ENCODE measurements at regions not wholly inside any gene's neighbourhood (a gene's known extent, or its start where the extent isn't known, plus 50 kb on each side); places are given as distances from the start of the nearest gene placed in this dataset.

- Histone ChIP-seq H3K4me1 (peaks cover 4% of the 10 kb centered on the region), H3K36me3 (no peaks in the 10 kb centered on the region), H3K27ac (replicated peaks) (no peak overlapping the region), H3K4me3 (no peak overlapping the region), H3K27me3 (ENCODE audit: low read depth) (peaks cover 16% of the 10 kb centered on the region), H3K9me3 (replicated peaks) (no peaks in the 10 kb centered on the region)
- intact Hi-C loops (cut with micrococcal nuclease) = no loop called here
- no peak for TF ChIP-seq CTCF (IDR thresholded peaks at IDR 0.05; ENCODE audit: borderline replicate concordance)
- no peak for DNase-seq
Measured at GRCh38 chr6:168381726-168382458, 59.1 kb upstream of the SMOC2 start.

- DNase-seq = no peak
- H3K27me3 ChIP-seq (ENCODE audit: low read depth) = peaks cover 16% of the 10 kb centered on the region
- no peaks in the 10 kb centered on the region for H3K9me3 ChIP-seq (replicated peaks)
- no peaks in the 10 kb centered on the region for H3K36me3 ChIP-seq
- intact Hi-C loops (cut with micrococcal nuclease) = no loop called here
- TF ChIP-seq CTCF (IDR thresholded peaks at IDR 0.05; ENCODE audit: borderline replicate concordance) = no peak
- peaks cover 4% of the 10 kb centered on the region for H3K4me1 ChIP-seq
- H3K4me3 ChIP-seq = no peak overlapping the region
- no peak overlapping the region for H3K27ac ChIP-seq (replicated peaks)
Measured at GRCh38 chr6:168383062-168383854, 57.7 kb upstream of the SMOC2 start.

GRCh38 chr6:168384045-168385036 is 56.6 kb upstream of the SMOC2 start:
- no peaks in the 10 kb centered on the region for H3K36me3 ChIP-seq
- H3K27me3 ChIP-seq (ENCODE audit: low read depth) = peaks cover 20% of the 10 kb centered on the region
- peak overlapping the region; percentile 4 for H3K4me3 ChIP-seq
- peaks cover 4% of the 10 kb centered on the region for H3K4me1 ChIP-seq
- DNase-seq = no peak
- intact Hi-C loops (cut with micrococcal nuclease) = no loop called here
- H3K27ac ChIP-seq (replicated peaks) = peak overlapping the region; percentile 39
- H3K9me3 ChIP-seq (replicated peaks) = no peaks in the 10 kb centered on the region
- TF ChIP-seq CTCF (IDR thresholded peaks at IDR 0.05; ENCODE audit: borderline replicate concordance) = no peak

- H3K4me3 ChIP-seq = peak overlapping the region; percentile 4
- no peaks in the 10 kb centered on the region for H3K36me3 ChIP-seq
- H3K4me1 ChIP-seq = peaks cover 4% of the 10 kb centered on the region
- no peak for TF ChIP-seq CTCF (IDR thresholded peaks at IDR 0.05; ENCODE audit: borderline replicate concordance)
- H3K27ac ChIP-seq (replicated peaks) = peak overlapping the region; percentile 39
- no peaks in the 10 kb centered on the region for H3K9me3 ChIP-seq (replicated peaks)
- intact Hi-C loops (cut with micrococcal nuclease) = no loop called here
- no peak for DNase-seq
- peaks cover 25% of the 10 kb centered on the region for H3K27me3 ChIP-seq (ENCODE audit: low read depth)
Measured at GRCh38 chr6:168385037-168385759, 55.8 kb upstream of the SMOC2 start.

Data from left ventricle myocardium inferior (tissue), 1 donor.